ENCODE measurements at regions not wholly inside any gene's neighbourhood (a gene's known extent, or its start where the extent isn't known, plus 50 kb on each side); places are given as distances from the start of the nearest gene placed in this dataset.

DNA sequence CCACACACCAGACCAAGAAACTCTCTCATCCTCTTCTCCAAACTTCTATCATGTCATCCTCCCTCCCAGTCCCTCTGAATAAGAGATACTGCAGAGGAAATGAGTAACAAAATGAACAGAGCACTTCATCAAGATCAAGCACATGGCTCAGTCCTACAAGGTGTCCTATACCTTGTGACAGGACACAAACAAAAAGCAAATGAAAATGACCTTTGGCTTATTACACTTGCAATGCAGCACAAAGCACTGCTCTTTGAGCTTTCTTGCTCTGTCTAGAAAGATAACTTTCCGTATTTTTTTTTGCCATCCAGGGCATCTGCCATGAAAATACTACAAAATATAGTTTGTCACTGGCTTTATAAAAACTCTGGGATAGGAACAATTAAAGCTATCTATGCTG, 402.7 kb downstream of the HNRNPD start:
- TF ChIP-seq EZH2 (IDR thresholded peaks at IDR 0.05; ENCODE audit: low read length): no peak
- TF ChIP-seq, protein P1, sequence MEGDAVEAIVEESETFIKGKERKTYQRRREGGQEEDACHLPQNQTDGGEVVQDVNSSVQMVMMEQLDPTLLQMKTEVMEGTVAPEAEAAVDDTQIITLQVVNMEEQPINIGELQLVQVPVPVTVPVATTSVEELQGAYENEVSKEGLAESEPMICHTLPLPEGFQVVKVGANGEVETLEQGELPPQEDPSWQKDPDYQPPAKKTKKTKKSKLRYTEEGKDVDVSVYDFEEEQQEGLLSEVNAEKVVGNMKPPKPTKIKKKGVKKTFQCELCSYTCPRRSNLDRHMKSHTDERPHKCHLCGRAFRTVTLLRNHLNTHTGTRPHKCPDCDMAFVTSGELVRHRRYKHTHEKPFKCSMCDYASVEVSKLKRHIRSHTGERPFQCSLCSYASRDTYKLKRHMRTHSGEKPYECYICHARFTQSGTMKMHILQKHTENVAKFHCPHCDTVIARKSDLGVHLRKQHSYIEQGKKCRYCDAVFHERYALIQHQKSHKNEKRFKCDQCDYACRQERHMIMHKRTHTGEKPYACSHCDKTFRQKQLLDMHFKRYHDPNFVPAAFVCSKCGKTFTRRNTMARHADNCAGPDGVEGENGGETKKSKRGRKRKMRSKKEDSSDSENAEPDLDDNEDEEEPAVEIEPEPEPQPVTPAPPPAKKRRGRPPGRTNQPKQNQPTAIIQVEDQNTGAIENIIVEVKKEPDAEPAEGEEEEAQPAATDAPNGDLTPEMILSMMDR (optimal IDR thresholded peaks at IDR 0.05 in 1 of 3, IDR thresholded peaks at IDR 0.05 in 1 of 3, conservative IDR thresholded peaks at IDR 0.05 in 1 of 3; ENCODE audit: extremely low read depth in 1 of 3, insufficient read depth in 2 of 3, low read length in 3 of 3): no peak

Data from keratinocyte (primary cell).